ENCODE measurements at regions not wholly inside any gene's neighbourhood (a gene's known extent, or its start where the extent isn't known, plus 50 kb on each side); places are given as distances from the start of the nearest gene placed in this dataset.

DNA sequence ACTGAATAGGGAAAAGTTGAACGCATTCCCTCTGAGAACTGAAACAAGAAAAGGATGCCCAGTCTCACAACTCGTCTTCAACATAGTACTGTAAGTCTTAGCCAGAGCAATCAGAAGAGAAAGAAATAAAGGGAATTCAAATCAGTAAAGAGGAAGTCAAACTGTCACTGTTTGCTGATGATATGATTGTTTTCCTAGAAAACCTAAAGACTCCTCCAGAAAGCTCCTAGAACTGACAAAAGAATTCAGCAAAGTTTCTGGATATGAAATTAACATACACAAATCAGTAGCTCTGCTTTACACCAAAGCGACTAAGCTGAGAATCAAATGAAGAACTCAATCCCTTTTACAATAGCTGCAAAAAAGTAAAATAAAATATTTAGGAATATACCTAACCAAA is 471.2 kb upstream of the CNTN5 start:
- no peak for TF ChIP-seq JUND (IDR thresholded peaks at IDR 0.05; ENCODE audit: low read depth)
- no peak for DNase-seq (ENCODE audit: low read depth in 1 of 2, low spot score in 1 of 2)
- in situ Hi-C loops (cut with HindIII; ENCODE audit: low pct_unique_long_range_greater_than_20kb, low sequenced_read_pairs), result no loop called here

- in situ Hi-C loops (cut with HindIII; ENCODE audit: low pct_unique_long_range_greater_than_20kb, low sequenced_read_pairs), result no loop called here
- TF ChIP-seq JUND (IDR thresholded peaks at IDR 0.05; ENCODE audit: low read depth), result no peak
- DNase-seq (ENCODE audit: low read depth in 1 of 2, low spot score in 1 of 2), result no peak
Observed at GRCh38 chr11:98559961-98560360, 460.8 kb upstream of the CNTN5 start.

DNA sequence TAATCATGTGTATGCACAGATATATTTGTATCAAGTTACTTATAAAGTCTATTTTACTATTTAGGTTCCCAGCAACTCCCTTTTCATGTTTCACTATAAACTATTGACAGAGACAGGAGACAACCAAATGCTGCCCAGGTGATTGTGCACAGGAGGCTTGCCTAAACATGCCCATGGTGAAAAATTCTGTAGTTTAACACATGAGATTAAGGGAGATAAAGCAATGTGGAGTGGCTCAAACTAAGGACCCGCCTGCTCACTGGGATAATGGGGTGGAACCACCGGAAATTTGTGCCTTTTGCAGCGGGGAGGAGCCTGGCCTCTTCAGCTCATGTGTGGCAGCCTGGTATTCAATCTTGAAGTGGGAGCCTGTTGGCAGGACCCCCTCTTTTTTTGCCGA is 459.5 kb upstream of the CNTN5 start:
- no peak for DNase-seq (ENCODE audit: low read depth in 1 of 2, low spot score in 1 of 2)
- no peak for TF ChIP-seq JUND (IDR thresholded peaks at IDR 0.05; ENCODE audit: low read depth)
- in situ Hi-C loops (cut with HindIII; ENCODE audit: low pct_unique_long_range_greater_than_20kb, low sequenced_read_pairs), result no loop called here

- no peak for DNase-seq (ENCODE audit: low read depth in 1 of 2, low spot score in 1 of 2)
- TF ChIP-seq JUND (IDR thresholded peaks at IDR 0.05; ENCODE audit: low read depth), result no peak
- in situ Hi-C loops (cut with HindIII; ENCODE audit: low pct_unique_long_range_greater_than_20kb, low sequenced_read_pairs), result no loop called here
Observed at GRCh38 chr11:98561877-98562395, 458.8 kb upstream of the CNTN5 start.

DNA sequence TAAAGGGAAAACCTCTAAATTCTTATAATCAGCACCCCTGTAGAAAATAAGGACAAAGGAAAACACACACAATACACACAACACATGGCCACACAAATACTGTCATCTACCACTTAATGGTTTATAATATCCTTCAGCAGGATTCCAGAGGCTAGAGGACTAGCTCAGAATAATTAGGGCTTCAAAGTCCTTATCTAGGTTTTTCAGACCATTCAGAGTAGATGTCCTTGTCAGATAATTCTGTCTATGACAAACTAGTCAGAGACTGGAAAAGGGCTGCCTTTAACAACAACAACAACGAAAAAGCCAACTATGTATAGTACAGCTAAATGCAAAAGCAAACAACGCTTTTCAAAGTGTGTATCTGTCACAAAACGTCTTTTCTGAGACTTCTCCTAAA is 456.5 kb upstream of the CNTN5 start:
- in situ Hi-C loops (cut with HindIII; ENCODE audit: low pct_unique_long_range_greater_than_20kb, low sequenced_read_pairs), result no loop called here
- TF ChIP-seq JUND (IDR thresholded peaks at IDR 0.05; ENCODE audit: low read depth), result no peak
- DNase-seq (ENCODE audit: low read depth in 1 of 2, low spot score in 1 of 2), result no peak

DNA sequence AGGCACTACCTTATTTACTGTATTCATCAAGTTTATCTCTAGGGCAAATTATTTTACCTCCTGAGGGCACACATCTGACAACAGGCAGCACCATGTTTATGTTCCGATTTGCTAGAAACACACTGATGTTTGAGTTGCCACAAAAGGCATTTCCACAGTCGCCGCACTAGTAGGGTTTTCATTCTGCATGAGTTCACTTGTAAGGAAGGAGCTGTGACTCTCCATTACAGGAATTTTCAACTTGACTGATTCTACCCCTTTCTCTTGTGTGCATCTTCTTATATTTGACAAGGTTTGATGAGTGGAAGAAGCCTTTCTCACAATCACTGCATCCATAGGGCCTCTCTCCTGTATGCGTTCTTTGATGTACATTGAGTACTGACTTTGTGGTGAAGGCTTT is 455.9 kb upstream of the CNTN5 start:
- DNase-seq (ENCODE audit: low read depth in 1 of 2, low spot score in 1 of 2), result no peak
- TF ChIP-seq JUND (IDR thresholded peaks at IDR 0.05; ENCODE audit: low read depth), result no peak
- in situ Hi-C loops (cut with HindIII; ENCODE audit: low pct_unique_long_range_greater_than_20kb, low sequenced_read_pairs), result no loop called here

DNA sequence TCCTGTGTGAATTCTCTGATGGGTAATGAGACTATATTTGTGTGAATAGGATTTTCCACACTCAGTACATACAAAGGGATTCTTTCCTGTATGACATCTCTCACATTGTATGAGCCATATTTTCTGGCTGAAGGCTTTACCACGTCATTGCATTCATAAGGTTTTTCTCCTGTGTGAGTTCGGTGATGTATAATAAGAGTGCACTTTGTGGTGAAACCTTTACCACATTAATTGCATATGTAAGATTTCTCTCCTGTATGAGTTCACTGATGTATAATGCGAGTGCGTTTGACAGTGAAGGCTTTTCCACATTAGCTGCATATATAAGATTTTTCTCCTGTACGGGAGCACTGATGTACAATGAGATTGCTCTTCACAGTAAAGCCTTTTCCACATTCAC is 455.4 kb upstream of the CNTN5 start:
- in situ Hi-C loops (cut with HindIII; ENCODE audit: low pct_unique_long_range_greater_than_20kb, low sequenced_read_pairs), result no loop called here
- no peak for TF ChIP-seq JUND (IDR thresholded peaks at IDR 0.05; ENCODE audit: low read depth)
- DNase-seq (ENCODE audit: low read depth in 1 of 2, low spot score in 1 of 2), result no peak

- no peak for TF ChIP-seq JUND (IDR thresholded peaks at IDR 0.05; ENCODE audit: low read depth)
- in situ Hi-C loops (cut with HindIII; ENCODE audit: low pct_unique_long_range_greater_than_20kb, low sequenced_read_pairs), result no loop called here
- no peak for DNase-seq (ENCODE audit: low read depth in 1 of 2, low spot score in 1 of 2)
Observed at GRCh38 chr11:98566978-98567377, 453.8 kb upstream of the CNTN5 start.

GRCh38 chr11:98568013-98568412 is 452.7 kb upstream of the CNTN5 start:
- TF ChIP-seq JUND (IDR thresholded peaks at IDR 0.05; ENCODE audit: low read depth), result no peak
- in situ Hi-C loops (cut with HindIII; ENCODE audit: low pct_unique_long_range_greater_than_20kb, low sequenced_read_pairs), result no loop called here
- no peak for DNase-seq (ENCODE audit: low read depth in 1 of 2, low spot score in 1 of 2)

GRCh38 chr11:98572941-98573340 is 447.8 kb upstream of the CNTN5 start:
- no peak for DNase-seq (ENCODE audit: low read depth in 1 of 2, low spot score in 1 of 2)
- no peak for TF ChIP-seq JUND (IDR thresholded peaks at IDR 0.05; ENCODE audit: low read depth)
- in situ Hi-C loops (cut with HindIII; ENCODE audit: low pct_unique_long_range_greater_than_20kb, low sequenced_read_pairs), result no loop called here

DNA sequence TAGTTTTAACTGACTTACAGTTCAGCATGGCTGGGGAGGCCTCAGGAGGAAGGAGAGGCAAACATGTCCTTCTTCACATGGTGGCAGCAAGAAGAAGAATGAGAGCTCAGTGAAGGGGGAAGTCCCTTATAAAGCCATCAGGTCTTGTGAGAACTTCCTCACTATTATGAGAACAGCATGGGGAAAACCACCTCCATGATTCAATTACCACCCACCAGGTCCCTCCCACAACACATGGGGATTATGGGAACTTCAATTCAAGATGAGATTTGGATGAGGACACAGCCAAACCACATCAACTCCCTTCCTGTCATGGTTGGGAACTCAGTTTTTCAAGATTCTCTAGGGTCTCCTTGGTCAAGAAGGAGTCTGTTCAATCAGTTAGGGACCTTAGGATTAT is 432.9 kb upstream of the CNTN5 start:
- in situ Hi-C loops (cut with HindIII; ENCODE audit: low pct_unique_long_range_greater_than_20kb, low sequenced_read_pairs), result no loop called here
- DNase-seq (ENCODE audit: low read depth in 1 of 2, low spot score in 1 of 2), result no peak
- no peak for TF ChIP-seq JUND (IDR thresholded peaks at IDR 0.05; ENCODE audit: low read depth)

DNA sequence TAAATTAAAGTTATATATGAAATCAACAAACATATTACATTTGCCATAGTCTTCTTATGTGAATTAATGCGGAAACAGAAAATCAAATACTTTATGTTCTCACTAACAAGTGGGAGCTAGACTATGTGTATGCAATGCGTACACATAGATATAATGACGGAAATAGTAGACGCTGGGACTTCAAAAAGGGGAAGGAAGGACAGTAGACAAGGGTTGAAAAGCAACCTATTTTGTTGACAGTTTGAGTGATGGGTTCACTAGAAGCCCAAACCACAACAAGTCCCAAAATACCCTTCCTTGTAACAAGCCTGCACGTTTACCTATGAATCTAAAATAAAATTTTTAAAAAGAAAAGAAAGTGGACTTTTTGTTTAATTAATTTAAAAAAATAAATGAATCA is 430.8 kb upstream of the CNTN5 start:
- in situ Hi-C loops (cut with HindIII; ENCODE audit: low pct_unique_long_range_greater_than_20kb, low sequenced_read_pairs), result no loop called here
- no peak for TF ChIP-seq JUND (IDR thresholded peaks at IDR 0.05; ENCODE audit: low read depth)
- no peak for DNase-seq (ENCODE audit: low read depth in 1 of 2, low spot score in 1 of 2)

GRCh38 chr11:98600103-98600502 is 420.6 kb upstream of the CNTN5 start:
- no peak for DNase-seq (ENCODE audit: low read depth in 1 of 2, low spot score in 1 of 2)
- in situ Hi-C loops (cut with HindIII; ENCODE audit: low pct_unique_long_range_greater_than_20kb, low sequenced_read_pairs), result no loop called here
- no peak for TF ChIP-seq JUND (IDR thresholded peaks at IDR 0.05; ENCODE audit: low read depth)

Data from T47D (cell line).